22Rv1 (cell line): ENCODE measurements at regions not wholly inside any gene's neighbourhood (a gene's known extent, or its start where the extent isn't known, plus 50 kb on each side); places are given as distances from the start of the nearest gene placed in this dataset.

Experiments
- CTCF ChIP-seq: fragments of 450-650 bp; IDR thresholded peaks from 2 replicates; pipeline ENCODE4 v1.5.1; 2017; ENCODE audit warnings: mild to moderate bottlenecking
- ZFX ChIP-seq: fragments of 450-650 bp; IDR thresholded peaks from 2 replicates; pipeline ENCODE4 v1.6.1; 2017; ENCODE audit warnings: antibody characterized with exemption, borderline replicate concordance

GRCh38 chr4:138510053-138510452 is 267.9 kb upstream of the SLC7A11 start:
- TF ChIP-seq CTCF (no peak), ZFX (no peak)
